ENCODE measurements at regions not wholly inside any gene's neighbourhood (a gene's known extent, or its start where the extent isn't known, plus 50 kb on each side); places are given as distances from the start of the nearest gene placed in this dataset.

- Histone ChIP-seq H3K36me3 (ENCODE audit: control insufficient read depth in 2 of 4, insufficient read depth in 4 of 4, low read length in 3 of 4) (no peaks in the 10 kb centered on the region), H3K23me2 (ENCODE audit: low read depth, low read length) (no peaks in the 10 kb centered on the region), H2BK5ac (ENCODE audit: low read depth, low read length) (no peak overlapping the region), H3K4ac (replicated peaks; ENCODE audit: insufficient read length, low read depth, low read length) (no peak overlapping the region), H2BK12ac (ENCODE audit: low read depth, low read length) (no peak overlapping the region), H2BK120ac (replicated peaks; ENCODE audit: low read depth, low read length) (no peak overlapping the region), H2BK20ac (ENCODE audit: low read length) (no peak overlapping the region), H3K79me2 (ENCODE audit: control insufficient read depth in 1 of 2, insufficient read depth in 2 of 2, low read length in 2 of 2) (no peaks in the 10 kb centered on the region), H3K4me1 (replicated peaks in 1 of 4; ENCODE audit: control insufficient read depth in 3 of 4, insufficient read depth in 4 of 4, low read length in 3 of 4) (no peaks in the 10 kb centered on the region), H3K4me2 (ENCODE audit: insufficient read depth in 1 of 2, low read depth in 2 of 2, low read length in 2 of 2) (no peak overlapping the region), H3K14ac (ENCODE audit: insufficient read length) (no peak overlapping the region), H3K18ac (ENCODE audit: extremely low read depth, low read length) (no peak overlapping the region), H2BK15ac (ENCODE audit: low read length) (no peak overlapping the region), H2AFZ (ENCODE audit: low read length) (no peak overlapping the region), H3K23ac (ENCODE audit: insufficient read length) (no peak overlapping the region), H4K8ac (ENCODE audit: extremely low read depth, insufficient read depth, low read length) (no peak overlapping the region), H3K4me3 (ENCODE audit: extremely low read depth in 1 of 4, insufficient read depth in 2 of 4, low read depth in 3 of 4, low read length in 4 of 4) (no peak overlapping the region), H3K27me3 (replicated peaks in 1 of 4; ENCODE audit: control insufficient read depth in 3 of 4, extremely low read depth in 1 of 4, insufficient read depth in 3 of 4, low read length in 3 of 4) (no peaks in the 10 kb centered on the region), H4K5ac (ENCODE audit: insufficient read length, low read depth, low read length) (no peak overlapping the region), H3K27ac (ENCODE audit: low read depth, low read length) (no peak overlapping the region), H4K20me1 (replicated peaks in 1 of 2; ENCODE audit: control insufficient read depth in 1 of 2, insufficient read depth in 2 of 2, low read length in 2 of 2) (no peaks in the 10 kb centered on the region), H4K91ac (replicated peaks; ENCODE audit: insufficient read length, low read length) (no peak overlapping the region), H3K56ac (replicated peaks; ENCODE audit: insufficient read length, low read depth, low read length) (no peak overlapping the region), H3K9ac (replicated peaks in 1 of 4; ENCODE audit: extremely low read depth in 1 of 4, low read depth in 3 of 4, low read length in 3 of 4) (no peak overlapping the region), H2AK5ac (ENCODE audit: low read depth, low read length) (no peak overlapping the region), H3K9me3 (ENCODE audit: insufficient read depth in 2 of 2, low read depth in 1 of 2, low read length in 1 of 2) (no peaks in the 10 kb centered on the region), H3K79me1 (ENCODE audit: low read depth, low read length) (no peaks in the 10 kb centered on the region)
- 92% methylated on average over 3 of the region's 3 CpGs; no CpG with 5 or more reads in 1 of the 2 experiments for WGBS, 2 experiments (ENCODE audit: extremely low coverage in 1 of 2, insufficient coverage in 1 of 2, insufficient read length in 1 of 2, insufficient replicate concordance in 2 of 2, low coverage in 1 of 2, low lambda C conversion rate in 2 of 2, missing lambda C conversion rate in 1 of 2)
- no peak for TF ChIP-seq MAFK (IDR thresholded peaks at IDR 0.05; ENCODE audit: low read depth, low read length)
- no peak for TF ChIP-seq ATF2 (IDR thresholded peaks at IDR 0.05; ENCODE audit: low read length)
- TF ChIP-seq YY1 (IDR thresholded peaks at IDR 0.05; ENCODE audit: low read depth, low read length): no peak
- TF ChIP-seq SIX5 (IDR thresholded peaks at IDR 0.05; ENCODE audit: low read depth, low read length): no peak
- no peak for TF ChIP-seq HDAC2 (IDR thresholded peaks at IDR 0.05; ENCODE audit: borderline replicate concordance in 1 of 2, low read depth in 2 of 2, low read length in 2 of 2)
- no peak for TF ChIP-seq SIN3A (conservative IDR thresholded peaks at IDR 0.05 in 1 of 2, IDR thresholded peaks at IDR 0.05 in 1 of 2; ENCODE audit: low read depth in 1 of 2, low read length in 2 of 2)
- no peak for TF ChIP-seq TEAD4 (IDR thresholded peaks at IDR 0.05; ENCODE audit: low read depth, low read length)
- no peak for TF ChIP-seq EZH2 (IDR thresholded peaks at IDR 0.05; ENCODE audit: low read depth, low read length, severe bottlenecking)
- TF ChIP-seq HDAC6 (IDR thresholded peaks at IDR 0.05; ENCODE audit: low read depth, low read length): no peak
- no peak for TF ChIP-seq KDM5A (IDR thresholded peaks at IDR 0.05; ENCODE audit: low read length)
- TF ChIP-seq TAF1 (IDR thresholded peaks at IDR 0.05; ENCODE audit: low read depth, low read length): no peak
- no peak for TF ChIP-seq FOSL1 (IDR thresholded peaks at IDR 0.05; ENCODE audit: insufficient read depth, low read depth, low read length)
- TF ChIP-seq ZNF274 (IDR thresholded peaks at IDR 0.05; ENCODE audit: borderline replicate concordance, extremely low read depth, low read length): no peak
- no peak for DNase-seq (ENCODE audit: low read depth in 1 of 2, low spot score in 2 of 2)
- CTCF ChIA-PET (ENCODE audit: partially characterized antibody): no interaction called here
- no peak for FAIRE-seq
- POLR2A ChIA-PET (ENCODE audit: partially characterized antibody): no interaction called here
These were observed 956.3 kb upstream of the SOX9 start for GRCh38 chr17:71164561-71164960.
